ENCODE measurements at regions not wholly inside any gene's neighbourhood (a gene's known extent, or its start where the extent isn't known, plus 50 kb on each side); places are given as distances from the start of the nearest gene placed in this dataset.

GRCh38 chr2:208827109-208827508 is 420.5 kb downstream of the PTH2R start:
- Histone ChIP-seq H3K27ac (ENCODE audit: low read length in 2 of 2) (no peak overlapping the region), H4K20me1 (ENCODE audit: control insufficient read depth, insufficient read depth, low read length, poor library complexity, severe bottlenecking) (no peaks in the 10 kb centered on the region), H2AFZ (ENCODE audit: insufficient read depth, low read depth, low read length, poor library complexity, severe bottlenecking) (no peak overlapping the region), H3K4me1 (ENCODE audit: control insufficient read depth in 2 of 2, insufficient read depth in 2 of 2, low read length in 2 of 2) (no peaks in the 10 kb centered on the region), H3K4me3 (ENCODE audit: control extremely low read depth in 1 of 5, extremely low read depth in 1 of 5, insufficient read depth in 1 of 5, low read depth in 2 of 5, low read length in 4 of 5) (no peak overlapping the region), H3K9me3 (ENCODE audit: control extremely low read depth in 1 of 3, control insufficient read depth in 2 of 3, insufficient read depth in 1 of 3, low read length in 2 of 3) (no peaks in the 10 kb centered on the region), H3K36me3 (replicated peaks in 1 of 2; ENCODE audit: control extremely low read depth in 1 of 2, control insufficient read depth in 1 of 2, extremely low read depth in 1 of 2, insufficient read depth in 2 of 2, low read length in 1 of 2) (no peaks in the 10 kb centered on the region), H3K79me2 (ENCODE audit: control insufficient read depth, insufficient read depth, low read length) (no peaks in the 10 kb centered on the region), H3K27me3 (replicated peaks in 1 of 4; ENCODE audit: control extremely low read depth in 1 of 4, control insufficient read depth in 3 of 4, insufficient read depth in 4 of 4, low read length in 3 of 4) (no peaks in the 10 kb centered on the region), H3K9ac (ENCODE audit: low read length) (no peak overlapping the region), H3K4me2 (replicated peaks; ENCODE audit: low read depth, low read length, poor library complexity, severe bottlenecking) (no peak overlapping the region)
- ATAC-seq (ENCODE audit: low read depth) (no peak), DNase-seq (no peak)
- POLR2A ChIA-PET, result no interaction called here
- CTCF ChIA-PET, result no interaction called here
- no peak overlapping the region for H3K27ac Mint-ChIP-seq
- H3K4me3 Mint-ChIP-seq, result no peak overlapping the region
- TF ChIP-seq EZH2 (IDR thresholded peaks at IDR 0.05; ENCODE audit: borderline replicate concordance, insufficient read depth, low read depth, low read length, poor library complexity, severe bottlenecking) (no peak), CTCF (IDR thresholded peaks at IDR 0.05) (no peak)
- no peaks in the 10 kb centered on the region for H3K9me3 Mint-ChIP-seq (ENCODE audit: insufficient read depth)
- intact Hi-C loops (cut with micrococcal nuclease), result no loop called here
- 57% methylated on average over 2 of the region's 3 CpGs for WGBS (ENCODE audit: insufficient coverage)
- no peaks in the 10 kb centered on the region for H3K27me3 Mint-ChIP-seq
- no peaks in the 10 kb centered on the region for H3K4me1 Mint-ChIP-seq

- H3K36me3 ChIP-seq (replicated peaks in 1 of 2; ENCODE audit: control extremely low read depth in 1 of 2, control insufficient read depth in 1 of 2, extremely low read depth in 1 of 2, insufficient read depth in 2 of 2, low read length in 1 of 2), result no peaks in the 10 kb centered on the region
- H3K9me3 ChIP-seq (ENCODE audit: control extremely low read depth in 1 of 3, control insufficient read depth in 2 of 3, insufficient read depth in 1 of 3, low read length in 2 of 3), result no peaks in the 10 kb centered on the region
- ChIA-PET POLR2A (no interaction called here), CTCF (no interaction called here)
- H3K79me2 ChIP-seq (ENCODE audit: control insufficient read depth, insufficient read depth, low read length), result no peaks in the 10 kb centered on the region
- TF ChIP-seq EZH2 (IDR thresholded peaks at IDR 0.05; ENCODE audit: borderline replicate concordance, insufficient read depth, low read depth, low read length, poor library complexity, severe bottlenecking) (no peak), CTCF (IDR thresholded peaks at IDR 0.05) (no peak)
- ATAC-seq (ENCODE audit: low read depth) (no peak), DNase-seq (no peak)
- 59% methylated on average over 4 of the region's 4 CpGs for WGBS (ENCODE audit: insufficient coverage)
- H3K4me2 ChIP-seq (replicated peaks; ENCODE audit: low read depth, low read length, poor library complexity, severe bottlenecking), result no peak overlapping the region
- H3K27ac Mint-ChIP-seq, result no peak overlapping the region
- H4K20me1 ChIP-seq (ENCODE audit: control insufficient read depth, insufficient read depth, low read length, poor library complexity, severe bottlenecking), result no peaks in the 10 kb centered on the region
- no peaks in the 10 kb centered on the region for H3K9me3 Mint-ChIP-seq (ENCODE audit: insufficient read depth)
- H3K27me3 Mint-ChIP-seq, result no peaks in the 10 kb centered on the region
- H3K27ac ChIP-seq (ENCODE audit: low read length in 2 of 2), result no peak overlapping the region
- intact Hi-C loops (cut with micrococcal nuclease), result no loop called here
- no peaks in the 10 kb centered on the region for H3K4me1 ChIP-seq (ENCODE audit: control insufficient read depth in 2 of 2, insufficient read depth in 2 of 2, low read length in 2 of 2)
- H3K27me3 ChIP-seq (replicated peaks in 1 of 4; ENCODE audit: control extremely low read depth in 1 of 4, control insufficient read depth in 3 of 4, insufficient read depth in 4 of 4, low read length in 3 of 4), result no peaks in the 10 kb centered on the region
- no peak overlapping the region for H3K9ac ChIP-seq (ENCODE audit: low read length)
- H3K4me1 Mint-ChIP-seq, result no peaks in the 10 kb centered on the region
- H3K4me3 Mint-ChIP-seq, result no peak overlapping the region
- H2AFZ ChIP-seq (ENCODE audit: insufficient read depth, low read depth, low read length, poor library complexity, severe bottlenecking), result no peak overlapping the region
- H3K4me3 ChIP-seq (ENCODE audit: control extremely low read depth in 1 of 5, extremely low read depth in 1 of 5, insufficient read depth in 1 of 5, low read depth in 2 of 5, low read length in 4 of 5), result no peak overlapping the region
Measured at GRCh38 chr2:208827549-208828221, 421.1 kb downstream of the PTH2R start.
